Activated CD4-positive, alpha-beta T cell treated with anti-CD3 and anti-CD28 coated beads, Interleukin-2, amount 10 ng/mL, durations not matched to agents 24 days and 14 days (primary cell): ENCODE measurements at regions not wholly inside any gene's neighbourhood (a gene's known extent, or its start where the extent isn't known, plus 50 kb on each side); places are given as distances from the start of the nearest gene placed in this dataset.

Experiments
- DNase-seq: peaks from one replicate; pipeline ENCODE4 v3.0.0; 2022
- H3K27ac Mint-ChIP-seq: one replicate; pipeline ENCODE4 v1.8.0; 2022; ENCODE audit warnings: mild to moderate bottlenecking, mixed read lengths
- H3K27me3 Mint-ChIP-seq: one replicate; pipeline ENCODE4 v1.8.0; 2022; ENCODE audit warnings: mixed read lengths
- H3K36me3 Mint-ChIP-seq: one replicate; pipeline ENCODE4 v1.8.0; 2022; ENCODE audit warnings: low read depth, mild to moderate bottlenecking, mixed read lengths
- H3K4me1 Mint-ChIP-seq: one replicate; pipeline ENCODE4 v1.8.0; 2021; ENCODE audit warnings: mixed read lengths
- H3K4me3 Mint-ChIP-seq: one replicate; pipeline ENCODE4 v1.8.0; 2022; ENCODE audit warnings: mild to moderate bottlenecking, moderate library complexity, mixed read lengths
- H3K9me3 Mint-ChIP-seq: one replicate; pipeline ENCODE4 v1.8.0; 2021; ENCODE audit warnings: mixed read lengths
- intact Hi-C: fragments of 100-400 bp; cut with micrococcal nuclease; formaldehyde crosslinking; loops from one replicate; pipeline ENCODE4 v1.15.1; 2023

- H3K4me3 Mint-ChIP-seq: no peak overlapping the region
- H3K27me3 Mint-ChIP-seq: no peaks in the 10 kb centered on the region
- H3K36me3 Mint-ChIP-seq: no peaks in the 10 kb centered on the region
- no peaks in the 10 kb centered on the region for H3K9me3 Mint-ChIP-seq
- H3K4me1 Mint-ChIP-seq: no peaks in the 10 kb centered on the region
- H3K27ac Mint-ChIP-seq: no peak overlapping the region
- intact Hi-C loops: loop anchor here (2.0 kb wide), 1 partner anchor 583 kb away; no protein-coding TSS in a partner anchor
- no peak for DNase-seq
Observed at GRCh38 chr12:128068211-128068610, 198.8 kb upstream of the TMEM132C start.

DNA sequence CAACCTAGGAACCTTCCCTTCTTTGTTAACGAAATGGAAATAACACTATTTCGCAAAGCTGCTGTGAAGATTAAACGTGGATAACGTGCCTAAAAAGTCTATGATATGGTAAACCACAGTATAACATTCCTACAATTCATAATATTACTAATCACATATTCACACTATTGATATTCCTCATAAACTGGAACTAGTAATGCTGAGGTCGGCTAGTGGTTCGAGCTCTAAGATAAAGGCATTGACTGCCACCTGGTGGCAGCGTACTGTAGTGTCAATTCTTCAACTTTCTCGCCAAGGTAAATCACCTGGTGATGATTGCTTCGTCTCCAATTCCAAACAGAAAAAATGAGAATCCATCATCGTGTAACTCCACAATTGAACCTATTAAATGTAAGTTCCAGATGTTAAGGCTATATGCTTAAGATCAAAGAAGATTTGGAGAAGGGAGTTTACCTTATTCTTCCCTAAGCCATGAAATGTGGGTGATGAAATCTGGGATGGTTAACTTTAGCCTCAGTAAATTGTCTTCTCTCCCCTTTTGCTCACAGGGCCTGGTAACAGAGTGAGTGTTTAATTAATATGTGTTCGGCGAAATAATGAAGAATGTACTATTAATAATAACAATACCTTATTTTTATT lies 197.5 kb upstream of the TMEM132C start:
- no peak overlapping the region for H3K27ac Mint-ChIP-seq
- H3K4me3 Mint-ChIP-seq: no peak overlapping the region
- H3K4me1 Mint-ChIP-seq: no peaks in the 10 kb centered on the region
- DNase-seq: peak; percentile 71
- H3K27me3 Mint-ChIP-seq: no peaks in the 10 kb centered on the region
- H3K9me3 Mint-ChIP-seq: no peaks in the 10 kb centered on the region
- intact Hi-C loops: loop anchor here (2.0 kb wide), 1 partner anchor 585 kb away; no protein-coding TSS in a partner anchor
- H3K36me3 Mint-ChIP-seq: no peaks in the 10 kb centered on the region

DNA sequence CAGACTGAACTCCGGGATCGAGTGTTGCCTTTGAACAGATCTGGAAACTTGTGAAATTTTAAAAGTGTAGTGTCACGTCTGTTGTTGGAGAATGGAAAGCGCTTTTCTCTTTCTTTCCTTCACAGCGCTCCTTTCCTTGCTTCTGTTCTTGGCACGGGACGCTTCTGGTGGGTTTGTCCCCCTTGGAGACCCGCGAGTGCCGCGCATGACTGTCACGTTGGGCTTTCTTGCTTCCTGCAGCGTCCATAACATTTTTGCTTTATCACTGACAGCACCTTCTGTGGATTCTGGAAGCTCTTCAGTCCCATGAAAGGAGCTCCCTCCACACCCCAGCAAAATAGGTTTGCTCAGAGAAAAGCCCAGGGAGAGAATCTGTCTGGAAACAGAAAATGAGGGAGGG lies 193.0 kb upstream of the TMEM132C start:
- H3K36me3 Mint-ChIP-seq: no peaks in the 10 kb centered on the region
- H3K4me1 Mint-ChIP-seq: no peaks in the 10 kb centered on the region
- no peak for DNase-seq
- H3K9me3 Mint-ChIP-seq: peaks cover 8% of the 10 kb centered on the region
- intact Hi-C loops: no loop called here
- H3K27ac Mint-ChIP-seq: no peak overlapping the region
- no peaks in the 10 kb centered on the region for H3K27me3 Mint-ChIP-seq
- H3K4me3 Mint-ChIP-seq: no peak overlapping the region

- Mint-ChIP-seq H3K9me3 (peaks cover 8% of the 10 kb centered on the region), H3K4me3 (no peak overlapping the region), H3K27me3 (no peaks in the 10 kb centered on the region), H3K4me1 (no peaks in the 10 kb centered on the region), H3K36me3 (no peaks in the 10 kb centered on the region), H3K27ac (no peak overlapping the region)
- DNase-seq: no peak
- intact Hi-C loops: no loop called here
Observed at GRCh38 chr12:128075332-128075731, 191.6 kb upstream of the TMEM132C start.

- Mint-ChIP-seq H3K27me3 (no peaks in the 10 kb centered on the region), H3K27ac (no peak overlapping the region), H3K9me3 (peaks cover 8% of the 10 kb centered on the region), H3K36me3 (no peaks in the 10 kb centered on the region), H3K4me1 (no peaks in the 10 kb centered on the region), H3K4me3 (no peak overlapping the region)
- DNase-seq: no peak
- intact Hi-C loops: no loop called here
Observed at GRCh38 chr12:128076188-128076587, 190.8 kb upstream of the TMEM132C start.

GRCh38 chr12:128077211-128077916 lies 189.6 kb upstream of the TMEM132C start:
- DNase-seq: no peak
- no peak overlapping the region for H3K27ac Mint-ChIP-seq
- no peaks in the 10 kb centered on the region for H3K27me3 Mint-ChIP-seq
- H3K4me3 Mint-ChIP-seq: no peak overlapping the region
- peaks cover 8% of the 10 kb centered on the region for H3K9me3 Mint-ChIP-seq
- intact Hi-C loops: no loop called here
- no peaks in the 10 kb centered on the region for H3K4me1 Mint-ChIP-seq
- H3K36me3 Mint-ChIP-seq: no peaks in the 10 kb centered on the region

GRCh38 chr12:128077917-128078298 lies 189.1 kb upstream of the TMEM132C start:
- H3K36me3 Mint-ChIP-seq: no peaks in the 10 kb centered on the region
- peaks cover 8% of the 10 kb centered on the region for H3K9me3 Mint-ChIP-seq
- no peaks in the 10 kb centered on the region for H3K4me1 Mint-ChIP-seq
- intact Hi-C loops: no loop called here
- no peak for DNase-seq
- no peak overlapping the region for H3K4me3 Mint-ChIP-seq
- H3K27ac Mint-ChIP-seq: no peak overlapping the region
- no peaks in the 10 kb centered on the region for H3K27me3 Mint-ChIP-seq

GRCh38 chr12:128078301-128078971 lies 188.5 kb upstream of the TMEM132C start:
- H3K9me3 Mint-ChIP-seq: peaks cover 8% of the 10 kb centered on the region
- no peaks in the 10 kb centered on the region for H3K36me3 Mint-ChIP-seq
- no peak overlapping the region for H3K4me3 Mint-ChIP-seq
- DNase-seq: no peak
- H3K4me1 Mint-ChIP-seq: no peaks in the 10 kb centered on the region
- no peak overlapping the region for H3K27ac Mint-ChIP-seq
- no peaks in the 10 kb centered on the region for H3K27me3 Mint-ChIP-seq
- intact Hi-C loops: no loop called here

DNA sequence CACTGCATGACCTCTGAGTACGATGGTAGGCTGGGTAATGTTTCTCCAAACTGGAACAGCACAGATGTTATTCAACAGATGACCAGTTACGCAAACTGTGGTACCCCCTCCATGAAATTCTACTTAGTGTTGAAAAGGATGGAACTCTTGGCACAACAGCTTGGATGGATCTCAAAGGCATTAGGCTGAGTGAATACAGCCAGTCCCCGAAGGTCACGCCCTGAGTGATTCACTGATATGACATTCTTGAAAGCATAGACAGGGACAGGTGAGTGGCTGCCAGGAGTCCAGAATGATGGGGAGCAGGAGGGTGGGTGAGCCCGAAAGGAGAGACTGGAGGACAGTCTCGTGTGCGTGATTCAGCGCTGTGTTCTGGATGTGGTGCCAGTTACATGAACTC lies 187.5 kb upstream of the TMEM132C start:
- H3K4me1 Mint-ChIP-seq: no peaks in the 10 kb centered on the region
- DNase-seq: no peak
- no peak overlapping the region for H3K4me3 Mint-ChIP-seq
- peaks cover 8% of the 10 kb centered on the region for H3K9me3 Mint-ChIP-seq
- H3K27me3 Mint-ChIP-seq: no peaks in the 10 kb centered on the region
- H3K36me3 Mint-ChIP-seq: no peaks in the 10 kb centered on the region
- no peak overlapping the region for H3K27ac Mint-ChIP-seq
- intact Hi-C loops: no loop called here

- peak; percentile 58 for DNase-seq
- Mint-ChIP-seq H3K27me3 (no peaks in the 10 kb centered on the region), H3K4me3 (no peak overlapping the region), H3K27ac (no peak overlapping the region), H3K4me1 (no peaks in the 10 kb centered on the region), H3K36me3 (no peaks in the 10 kb centered on the region), H3K9me3 (peaks cover 4% of the 10 kb centered on the region)
- intact Hi-C loops: no loop called here
Observed at GRCh38 chr12:128083132-128083729, 183.7 kb upstream of the TMEM132C start.

DNA sequence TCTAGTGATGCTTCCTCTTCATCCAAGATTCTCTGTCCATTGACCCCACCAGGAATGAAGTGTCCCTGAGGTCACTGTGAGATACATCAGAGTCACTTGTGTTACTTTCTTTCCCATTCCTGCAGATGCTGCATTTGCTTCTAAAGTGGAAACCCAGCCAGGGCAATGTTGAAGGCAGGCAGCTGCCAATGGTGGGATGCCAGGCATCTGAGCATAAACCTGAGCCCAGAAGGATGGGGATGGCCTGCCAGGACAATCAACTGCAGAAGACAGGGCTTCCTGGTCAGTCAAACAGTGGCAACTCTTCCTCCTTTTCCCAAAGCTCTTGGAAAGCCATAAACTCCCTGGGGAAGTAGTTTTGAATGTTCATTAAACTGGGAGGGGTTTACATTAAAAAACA lies 178.0 kb upstream of the TMEM132C start:
- H3K4me1 Mint-ChIP-seq: no peaks in the 10 kb centered on the region
- H3K4me3 Mint-ChIP-seq: no peak overlapping the region
- H3K36me3 Mint-ChIP-seq: no peaks in the 10 kb centered on the region
- H3K27me3 Mint-ChIP-seq: no peaks in the 10 kb centered on the region
- intact Hi-C loops: no loop called here
- no peak for DNase-seq
- peaks cover 15% of the 10 kb centered on the region for H3K9me3 Mint-ChIP-seq
- no peak overlapping the region for H3K27ac Mint-ChIP-seq

- no peak for DNase-seq
- Mint-ChIP-seq H3K4me3 (no peak overlapping the region), H3K4me1 (no peaks in the 10 kb centered on the region), H3K27me3 (no peaks in the 10 kb centered on the region), H3K27ac (no peak overlapping the region), H3K36me3 (no peaks in the 10 kb centered on the region), H3K9me3 (peaks cover 15% of the 10 kb centered on the region)
- intact Hi-C loops: no loop called here
Observed at GRCh38 chr12:128089961-128090360, 177.0 kb upstream of the TMEM132C start.

DNA sequence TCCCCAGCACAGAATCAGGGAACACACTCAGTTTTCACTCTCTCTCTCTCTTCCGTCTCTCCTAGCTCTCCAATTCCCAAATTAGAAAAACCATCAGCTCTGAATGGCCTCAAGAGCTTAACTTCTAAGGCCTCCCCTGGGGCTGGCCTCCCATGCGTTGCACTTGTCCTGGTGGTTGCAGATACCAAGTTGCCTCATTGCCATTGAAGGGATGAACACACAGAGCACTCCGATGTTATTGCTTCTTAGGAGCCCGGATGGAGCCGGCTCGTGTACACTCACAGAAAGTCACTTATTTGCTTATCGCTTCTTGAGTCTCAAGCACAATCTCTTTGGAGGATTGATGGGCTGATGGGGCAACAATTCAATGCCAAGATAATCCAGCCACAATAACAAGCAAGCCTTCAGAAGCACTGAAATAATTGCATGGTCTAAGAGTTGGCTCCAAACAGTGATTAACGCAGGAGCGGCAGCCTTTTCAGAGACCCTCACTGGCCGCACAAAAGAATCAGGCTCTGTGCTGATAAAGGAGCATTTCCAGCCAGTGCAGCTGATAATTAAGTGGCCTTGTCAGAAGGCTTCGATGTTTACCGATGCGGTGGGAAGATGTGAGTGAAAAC lies 175.8 kb upstream of the TMEM132C start:
- Mint-ChIP-seq H3K27ac (no peak overlapping the region), H3K4me3 (no peak overlapping the region), H3K36me3 (no peaks in the 10 kb centered on the region), H3K27me3 (no peaks in the 10 kb centered on the region), H3K4me1 (no peaks in the 10 kb centered on the region), H3K9me3 (peaks cover 15% of the 10 kb centered on the region)
- intact Hi-C loops: no loop called here
- no peak for DNase-seq

GRCh38 chr12:128091951-128092382 lies 175.0 kb upstream of the TMEM132C start:
- H3K36me3 Mint-ChIP-seq: no peaks in the 10 kb centered on the region
- H3K9me3 Mint-ChIP-seq: peaks cover 15% of the 10 kb centered on the region
- intact Hi-C loops: no loop called here
- no peak for DNase-seq
- no peak overlapping the region for H3K27ac Mint-ChIP-seq
- H3K4me3 Mint-ChIP-seq: no peak overlapping the region
- H3K27me3 Mint-ChIP-seq: no peaks in the 10 kb centered on the region
- H3K4me1 Mint-ChIP-seq: no peaks in the 10 kb centered on the region
